ENCODE measurements at regions not wholly inside any gene's neighbourhood (a gene's known extent, or its start where the extent isn't known, plus 50 kb on each side); places are given as distances from the start of the nearest gene placed in this dataset.

GRCh38 chr20:22908437-22908836 lies 126.7 kb upstream of the SSTR4 start:
- Histone ChIP-seq H3K4me1 (no peaks in the 10 kb centered on the region), H3K36me3 (no peaks in the 10 kb centered on the region), H3K4me3 (no peak overlapping the region), H3K9me3 (peaks cover 0 to 10% (median 0%) of the 10 kb centered on the region in 8 donors), H3K27ac (peak overlapping the region in 1 of 8 donors; percentile 24), H3K27me3 (replicated peaks in 1 of 7) (peaks cover 0 to 11% (median 0%) of the 10 kb centered on the region in 7 donors)
- TF ChIP-seq POLR2AphosphoS5 (IDR thresholded peaks at IDR 0.05) (no peak), POLR2A (IDR thresholded peaks at IDR 0.05) (no peak)
- TF ChIP-seq, protein P1, sequence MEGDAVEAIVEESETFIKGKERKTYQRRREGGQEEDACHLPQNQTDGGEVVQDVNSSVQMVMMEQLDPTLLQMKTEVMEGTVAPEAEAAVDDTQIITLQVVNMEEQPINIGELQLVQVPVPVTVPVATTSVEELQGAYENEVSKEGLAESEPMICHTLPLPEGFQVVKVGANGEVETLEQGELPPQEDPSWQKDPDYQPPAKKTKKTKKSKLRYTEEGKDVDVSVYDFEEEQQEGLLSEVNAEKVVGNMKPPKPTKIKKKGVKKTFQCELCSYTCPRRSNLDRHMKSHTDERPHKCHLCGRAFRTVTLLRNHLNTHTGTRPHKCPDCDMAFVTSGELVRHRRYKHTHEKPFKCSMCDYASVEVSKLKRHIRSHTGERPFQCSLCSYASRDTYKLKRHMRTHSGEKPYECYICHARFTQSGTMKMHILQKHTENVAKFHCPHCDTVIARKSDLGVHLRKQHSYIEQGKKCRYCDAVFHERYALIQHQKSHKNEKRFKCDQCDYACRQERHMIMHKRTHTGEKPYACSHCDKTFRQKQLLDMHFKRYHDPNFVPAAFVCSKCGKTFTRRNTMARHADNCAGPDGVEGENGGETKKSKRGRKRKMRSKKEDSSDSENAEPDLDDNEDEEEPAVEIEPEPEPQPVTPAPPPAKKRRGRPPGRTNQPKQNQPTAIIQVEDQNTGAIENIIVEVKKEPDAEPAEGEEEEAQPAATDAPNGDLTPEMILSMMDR (IDR thresholded peaks at IDR 0.05 in 8 of 11, conservative IDR thresholded peaks at IDR 0.05 in 3 of 11) = no peak
- intact Hi-C loops (cut with DNase I; ENCODE audit: low total_unique reads) = no loop called here
- WGBS, 5 donors = 48 to 70% (median 53%) methylated on average over 3 of the region's 3 CpGs
- no peak for DNase-seq

DNA sequence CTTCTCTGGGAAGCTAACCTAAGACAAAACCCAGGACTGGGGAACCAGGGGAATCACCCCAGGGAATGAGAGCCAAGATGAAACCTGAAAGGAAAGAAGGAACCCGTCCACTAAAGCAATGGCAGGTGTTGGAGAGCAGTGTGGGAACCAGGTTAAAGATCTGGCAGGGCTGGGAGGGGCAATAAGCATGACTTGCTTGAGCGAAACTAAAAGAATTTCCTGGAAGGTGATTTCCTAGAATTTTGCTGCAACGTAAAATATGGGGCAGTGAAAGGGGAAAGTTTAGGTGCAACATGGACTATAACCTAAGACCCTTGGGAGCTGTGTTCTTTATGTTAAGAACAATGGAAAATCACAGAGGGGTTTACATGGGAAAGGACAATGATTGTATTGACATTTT lies 126.2 kb upstream of the SSTR4 start:
- intact Hi-C loops (cut with DNase I; ENCODE audit: low total_unique reads) = no loop called here
- H3K9me3 ChIP-seq = peaks cover 0 to 11% (median 0%) of the 10 kb centered on the region in 8 donors
- H3K4me3 ChIP-seq = no peak overlapping the region
- 67 to 83% (median 73%) methylated on average over 3 of the region's 3 CpGs for WGBS, 5 donors
- DNase-seq = no peak
- H3K27ac ChIP-seq = peak overlapping the region in 1 of 8 donors; percentile 24
- H3K36me3 ChIP-seq = no peaks in the 10 kb centered on the region
- no peaks in the 10 kb centered on the region for H3K4me1 ChIP-seq
- TF ChIP-seq POLR2AphosphoS5 (IDR thresholded peaks at IDR 0.05) (no peak), POLR2A (IDR thresholded peaks at IDR 0.05) (no peak)
- TF ChIP-seq, protein P1 (IDR thresholded peaks at IDR 0.05 in 8 of 11, conservative IDR thresholded peaks at IDR 0.05 in 3 of 11) = no peak
- H3K27me3 ChIP-seq (replicated peaks in 1 of 7) = peaks cover 0 to 11% (median 0%) of the 10 kb centered on the region in 7 donors

DNA sequence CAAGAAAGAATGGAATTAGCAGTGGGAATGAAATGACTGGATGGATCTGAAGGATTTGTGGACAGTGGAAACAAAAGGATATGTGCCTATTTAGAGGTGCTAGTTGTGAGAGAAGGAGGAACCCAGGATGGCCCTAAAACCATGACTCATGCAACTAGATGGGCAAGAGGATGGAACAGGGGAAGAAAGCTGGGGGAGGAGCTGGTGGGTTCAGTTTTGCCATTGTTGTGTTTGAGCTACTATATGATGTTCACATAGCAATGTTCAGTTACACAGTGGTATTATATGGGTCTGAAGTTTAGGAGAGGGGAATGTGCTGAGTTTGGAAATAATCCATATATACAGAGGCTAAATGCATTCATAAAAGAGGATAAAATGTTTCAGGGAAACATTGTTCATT lies 125.7 kb upstream of the SSTR4 start:
- Histone ChIP-seq H3K4me1 (no peaks in the 10 kb centered on the region), H3K27me3 (replicated peaks in 1 of 7) (peaks cover 0 to 11% (median 0%) of the 10 kb centered on the region in 7 donors), H3K9me3 (peaks cover 0 to 11% (median 0%) of the 10 kb centered on the region in 8 donors), H3K27ac (no peak overlapping the region), H3K4me3 (no peak overlapping the region), H3K36me3 (no peaks in the 10 kb centered on the region)
- no peak for DNase-seq
- TF ChIP-seq POLR2AphosphoS5 (IDR thresholded peaks at IDR 0.05) (no peak), POLR2A (IDR thresholded peaks at IDR 0.05) (no peak)
- TF ChIP-seq, protein P1 (IDR thresholded peaks at IDR 0.05 in 8 of 11, conservative IDR thresholded peaks at IDR 0.05 in 3 of 11) = no peak
- intact Hi-C loops (cut with DNase I; ENCODE audit: low total_unique reads) = no loop called here

- H3K4me1 ChIP-seq = no peaks in the 10 kb centered on the region
- WGBS, 5 donors = 77 to 94% (median 82%) methylated on average over 7 of the region's 7 CpGs
- intact Hi-C loops (cut with DNase I; ENCODE audit: low total_unique reads) = no loop called here
Measured at GRCh38 chr20:22910287-22910852, 124.7 kb upstream of the SSTR4 start.

More at GRCh38 chr20:22910287-22910852, 124.7 kb upstream of the SSTR4 start:
- Histone ChIP-seq H3K36me3 (no peaks in the 10 kb centered on the region), H3K27ac (no peak overlapping the region), H3K9me3 (peaks cover 0 to 11% (median 0%) of the 10 kb centered on the region in 8 donors), H3K27me3 (replicated peaks in 1 of 7) (peaks cover 0 to 11% (median 0%) of the 10 kb centered on the region in 7 donors), H3K4me3 (no peak overlapping the region)
- DNase-seq = no peak
- TF ChIP-seq POLR2A (IDR thresholded peaks at IDR 0.05) (no peak), POLR2AphosphoS5 (IDR thresholded peaks at IDR 0.05) (no peak)
- TF ChIP-seq, protein P1 (IDR thresholded peaks at IDR 0.05 in 8 of 11, conservative IDR thresholded peaks at IDR 0.05 in 3 of 11) = no peak
